OCI-LY1 (cell line): ENCODE measurements at regions not wholly inside any gene's neighbourhood (a gene's known extent, or its start where the extent isn't known, plus 50 kb on each side); places are given as distances from the start of the nearest gene placed in this dataset.

ENCODE experiments used
- H2AFZ ChIP-seq: fragments of 200-600 bp; sonication (generic), shearing (Covaris generic); 2 replicates; pipeline ENCODE4 v1.6.0; 2014; ENCODE audit warnings: antibody characterized with exemption, mild to moderate bottlenecking, low read length
- H3F3A ChIP-seq: fragments of 200-600 bp; sonication (generic), shearing (Covaris generic); 2 replicates; pipeline ENCODE4 v1.6.0; 2014; ENCODE audit warnings: mild to moderate bottlenecking, antibody characterized with exemption, low read length, moderate library complexity; ENCODE audit not compliant: insufficient read depth
- H3K27ac ChIP-seq: fragments of 200-600 bp; sonication (generic); 2 replicates; pipeline ENCODE4 v1.5.1; 2014; ENCODE audit warnings: low read length, mixed run types, mild to moderate bottlenecking, low read depth; ENCODE audit not compliant: poor library complexity, severe bottlenecking
- H3K27me3 ChIP-seq: fragments of 200-600 bp; sonication (generic); 2 replicates; pipeline ENCODE4 v1.6.0; 2014; ENCODE audit warnings: antibody characterized with exemption, mild to moderate bottlenecking, low read length, moderate library complexity; ENCODE audit not compliant: insufficient read depth
- H3K36me3 ChIP-seq: fragments of 200-600 bp; sonication (generic); 2 replicates; pipeline ENCODE4 v1.6.1; 2014; ENCODE audit warnings: mild to moderate bottlenecking, antibody characterized with exemption, low read length, moderate library complexity, mixed read lengths; ENCODE audit not compliant: insufficient read depth
- H3K4me1 ChIP-seq: fragments of 200-600 bp; sonication (generic); 2 replicates; pipeline ENCODE4 v1.5.1; 2014; ENCODE audit warnings: mild to moderate bottlenecking, low read length, moderate library complexity; ENCODE audit not compliant: insufficient read depth, severe bottlenecking
- H3K4me2 ChIP-seq: fragments of 200-600 bp; sonication (generic), shearing (Covaris generic); 2 replicates; pipeline ENCODE4 v1.6.1; 2014; ENCODE audit warnings: low read length
- H3K4me3 ChIP-seq: fragments of 200-600 bp; sonication (generic); 2 replicates; pipeline ENCODE4 v1.5.1; 2014; ENCODE audit warnings: low read length, low read depth, mild to moderate bottlenecking, mixed read lengths; ENCODE audit not compliant: poor library complexity, severe bottlenecking
- H3K79me2 ChIP-seq: fragments of 200-600 bp; shearing (Covaris generic); 2 replicates; pipeline ENCODE4 v1.6.1; 2016; ENCODE audit warnings: mixed run types, low read length, mixed read lengths; ENCODE audit not compliant: insufficient read depth
- H3K9ac ChIP-seq: fragments of 200-600 bp; sonication (generic), shearing (Covaris generic); 2 replicates; pipeline ENCODE4 v1.6.1; 2014; ENCODE audit warnings: mild to moderate bottlenecking, low read length, mixed read lengths
- H3K9me2 ChIP-seq: fragments of 200-600 bp; sonication (generic), shearing (Covaris generic); 2 replicates; pipeline ENCODE4 v1.6.1; 2014; ENCODE audit warnings: low read depth, mild to moderate bottlenecking, low read length, mixed read lengths
- H3K9me3 ChIP-seq: fragments of 200-600 bp; shearing (Covaris generic); 2 replicates; pipeline ENCODE4 v1.6.1; 2014; ENCODE audit warnings: low read length, mixed read lengths
- H4K20me1 ChIP-seq: fragments of 200-600 bp; sonication (generic), shearing (Covaris generic); 2 replicates; pipeline ENCODE4 v1.6.0; 2016; ENCODE audit warnings: mild to moderate bottlenecking, low read length; ENCODE audit not compliant: insufficient read depth
- EZH2 ChIP-seq: fragments of 200-600 bp; sonication (generic), shearing (Covaris generic); IDR thresholded peaks from 2 replicates; pipeline ENCODE4 v1.8.0; 2017; ENCODE audit warnings: borderline replicate concordance, mixed run types, mild to moderate bottlenecking, antibody characterized with exemption, low read length, moderate library complexity, mixed read lengths
- TF ChIP-seq, protein P1 (sequence below): fragments of 200-600 bp; sonication (generic), shearing (Covaris generic); IDR thresholded peaks from 2 replicates; pipeline ENCODE4 v1.5.1; 2017; ENCODE audit warnings: mild to moderate bottlenecking, antibody characterized with exemption, low read length, moderate library complexity, mixed read lengths

DNA sequence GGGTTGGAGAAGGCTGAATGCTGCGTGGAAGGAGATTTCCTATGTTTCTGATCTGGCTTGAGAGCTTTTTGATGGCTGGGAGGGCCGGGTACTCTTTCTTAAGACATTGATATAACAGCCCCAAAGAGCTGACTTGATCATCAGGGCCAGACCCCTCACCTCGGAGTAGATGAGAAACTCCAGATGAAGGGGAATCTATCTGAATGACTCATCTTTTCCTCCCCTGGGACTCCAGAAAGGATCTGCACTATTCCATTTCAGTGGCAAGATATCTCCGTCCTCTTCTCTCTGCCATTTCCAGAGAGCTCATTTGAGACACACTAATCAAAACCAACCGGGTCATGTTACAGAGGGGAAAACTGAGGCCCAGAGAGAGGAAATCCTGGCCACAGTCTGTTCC is 92.9 kb upstream of the MSX1 start:
- Histone ChIP-seq H3K27ac (no peak overlapping the region), H3K9me3 (no peaks in the 10 kb centered on the region), H3F3A (no peaks in the 10 kb centered on the region), H3K9ac (no peak overlapping the region), H3K4me1 (no peaks in the 10 kb centered on the region), H3K9me2 (no peaks in the 10 kb centered on the region), H3K79me2 (no peaks in the 10 kb centered on the region), H3K27me3 (no peaks in the 10 kb centered on the region), H3K4me3 (no peak overlapping the region), H3K4me2 (no peak overlapping the region), H4K20me1 (no peaks in the 10 kb centered on the region), H3K36me3 (no peaks in the 10 kb centered on the region), H2AFZ (no peak overlapping the region)
- no peak for TF ChIP-seq EZH2
- TF ChIP-seq, protein P1, sequence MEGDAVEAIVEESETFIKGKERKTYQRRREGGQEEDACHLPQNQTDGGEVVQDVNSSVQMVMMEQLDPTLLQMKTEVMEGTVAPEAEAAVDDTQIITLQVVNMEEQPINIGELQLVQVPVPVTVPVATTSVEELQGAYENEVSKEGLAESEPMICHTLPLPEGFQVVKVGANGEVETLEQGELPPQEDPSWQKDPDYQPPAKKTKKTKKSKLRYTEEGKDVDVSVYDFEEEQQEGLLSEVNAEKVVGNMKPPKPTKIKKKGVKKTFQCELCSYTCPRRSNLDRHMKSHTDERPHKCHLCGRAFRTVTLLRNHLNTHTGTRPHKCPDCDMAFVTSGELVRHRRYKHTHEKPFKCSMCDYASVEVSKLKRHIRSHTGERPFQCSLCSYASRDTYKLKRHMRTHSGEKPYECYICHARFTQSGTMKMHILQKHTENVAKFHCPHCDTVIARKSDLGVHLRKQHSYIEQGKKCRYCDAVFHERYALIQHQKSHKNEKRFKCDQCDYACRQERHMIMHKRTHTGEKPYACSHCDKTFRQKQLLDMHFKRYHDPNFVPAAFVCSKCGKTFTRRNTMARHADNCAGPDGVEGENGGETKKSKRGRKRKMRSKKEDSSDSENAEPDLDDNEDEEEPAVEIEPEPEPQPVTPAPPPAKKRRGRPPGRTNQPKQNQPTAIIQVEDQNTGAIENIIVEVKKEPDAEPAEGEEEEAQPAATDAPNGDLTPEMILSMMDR = no peak

GRCh38 chr4:4765811-4766210 is 93.7 kb upstream of the MSX1 start:
- Histone ChIP-seq H4K20me1 (no peaks in the 10 kb centered on the region), H3K9me3 (no peaks in the 10 kb centered on the region), H3K27ac (no peak overlapping the region), H3K9ac (no peak overlapping the region), H3K4me2 (no peak overlapping the region), H3K9me2 (no peaks in the 10 kb centered on the region), H3F3A (no peaks in the 10 kb centered on the region), H2AFZ (no peak overlapping the region), H3K27me3 (no peaks in the 10 kb centered on the region), H3K4me1 (no peaks in the 10 kb centered on the region), H3K36me3 (no peaks in the 10 kb centered on the region), H3K79me2 (no peaks in the 10 kb centered on the region), H3K4me3 (no peak overlapping the region)
- TF ChIP-seq, protein P1 = no peak
- no peak for TF ChIP-seq EZH2

DNA sequence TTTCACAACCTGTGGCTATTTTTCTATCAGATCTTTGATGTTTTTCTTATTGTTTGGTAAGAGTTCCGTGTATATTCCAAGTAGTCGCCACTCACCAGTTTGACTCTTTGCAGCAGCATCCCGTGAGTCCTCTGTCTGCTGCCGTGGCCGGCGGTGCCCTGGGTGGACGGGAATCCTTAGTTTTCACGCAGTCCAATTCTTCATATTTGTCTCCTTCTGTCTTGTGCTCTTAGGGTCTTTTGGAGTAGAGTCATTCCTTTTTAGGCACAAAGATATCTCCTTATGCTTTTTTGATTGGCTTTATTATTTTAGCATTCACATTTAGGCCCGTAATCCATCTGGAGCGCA is 94.9 kb upstream of the MSX1 start:
- no peaks in the 10 kb centered on the region for H3K79me2 ChIP-seq
- no peaks in the 10 kb centered on the region for H3F3A ChIP-seq
- H3K27me3 ChIP-seq = no peaks in the 10 kb centered on the region
- H3K9ac ChIP-seq = no peak overlapping the region
- no peaks in the 10 kb centered on the region for H3K9me2 ChIP-seq
- H3K4me1 ChIP-seq = no peaks in the 10 kb centered on the region
- no peak overlapping the region for H3K4me2 ChIP-seq
- no peaks in the 10 kb centered on the region for H4K20me1 ChIP-seq
- H3K27ac ChIP-seq = no peak overlapping the region
- no peaks in the 10 kb centered on the region for H3K9me3 ChIP-seq
- no peak overlapping the region for H3K4me3 ChIP-seq
- H3K36me3 ChIP-seq = no peaks in the 10 kb centered on the region
- TF ChIP-seq, protein P1 = no peak
- no peak for TF ChIP-seq EZH2
- no peak overlapping the region for H2AFZ ChIP-seq
